H9 (cell line): ENCODE measurements at regions not wholly inside any gene's neighbourhood (a gene's known extent, or its start where the extent isn't known, plus 50 kb on each side); places are given as distances from the start of the nearest gene placed in this dataset.

Source experiments
- DNase-seq: peaks from one replicate; pipeline ENCODE4 v3.0.0-alpha.2; 2017
- H2AFZ ChIP-seq: one replicate; pipeline ENCODE4 v1.6.1; 2013; ENCODE audit warnings: mild to moderate bottlenecking, low read length, control low read depth, moderate library complexity
- H2AK5ac ChIP-seq: 2 replicates; pipeline ENCODE4 v1.6.1; 2013; ENCODE audit warnings: low read length, control low read depth, mixed read lengths; ENCODE audit not compliant: insufficient read length
- H2BK120ac ChIP-seq: one replicate; pipeline ENCODE4 v1.6.1; 2013; ENCODE audit warnings: low read depth, mild to moderate bottlenecking, low read length, control low read depth, inconsistent platforms; ENCODE audit not compliant: poor library complexity, severe bottlenecking
- H2BK12ac ChIP-seq: 2 replicates; pipeline ENCODE4 v1.6.1; 2013; ENCODE audit warnings: low read length, control low read depth, mixed read lengths, low read depth; ENCODE audit not compliant: insufficient read length
- H2BK15ac ChIP-seq: 2 replicates; pipeline ENCODE4 v1.6.1; 2013; ENCODE audit warnings: low read depth, low read length, control low read depth
- H2BK20ac ChIP-seq: one replicate; pipeline ENCODE4 v1.6.1; 2013; ENCODE audit warnings: low read depth, mild to moderate bottlenecking, low read length, control low read depth, inconsistent platforms; ENCODE audit not compliant: poor library complexity, severe bottlenecking
- H2BK5ac ChIP-seq: 2 replicates; pipeline ENCODE4 v1.6.1; 2013; ENCODE audit warnings: low read length, control low read depth, mixed read lengths; ENCODE audit not compliant: insufficient read length
- H3K14ac ChIP-seq: 2 replicates; pipeline ENCODE4 v1.6.1; 2013; ENCODE audit warnings: low read length, control low read depth; ENCODE audit not compliant: insufficient read depth
- H3K18ac ChIP-seq: 2 replicates; pipeline ENCODE4 v1.6.1; 2013; ENCODE audit warnings: low read depth, mild to moderate bottlenecking, mixed read lengths, low read length, control low read depth; ENCODE audit not compliant: insufficient read length
- H3K23ac ChIP-seq: 2 replicates; pipeline ENCODE4 v1.6.1; 2013; ENCODE audit warnings: low read length, control low read depth, mixed read lengths, low read depth; ENCODE audit not compliant: insufficient read length
- H3K23me2 ChIP-seq: 2 replicates; pipeline ENCODE4 v1.6.1; 2013; ENCODE audit warnings: low read depth, mild to moderate bottlenecking, mixed read lengths, low read length, control low read depth; ENCODE audit not compliant: insufficient read length, poor library complexity, severe bottlenecking
- H3K27ac ChIP-seq: 2 replicates; pipeline ENCODE4 v1.5.1; 2013; ENCODE audit warnings: low read length, control low read depth, mixed read lengths, low read depth; ENCODE audit not compliant: insufficient read length
- H3K27me3 ChIP-seq: 2 replicates; pipeline ENCODE4 v1.6.1; 2013; ENCODE audit warnings: low read length, control low read depth, inconsistent platforms; ENCODE audit not compliant: insufficient read depth
- H3K4ac ChIP-seq: 2 replicates; pipeline ENCODE4 v1.6.1; 2013; ENCODE audit warnings: low read depth, mild to moderate bottlenecking, control low read depth, inconsistent platforms, low read length, moderate library complexity
- H3K4me1 ChIP-seq: 2 replicates; pipeline ENCODE4 v1.6.1; 2013; ENCODE audit warnings: low read length, control low read depth, inconsistent platforms; ENCODE audit not compliant: insufficient read depth
- H3K4me2 ChIP-seq: 2 replicates; pipeline ENCODE4 v1.6.1; 2013; ENCODE audit warnings: low read length, control low read depth, mixed read lengths; ENCODE audit not compliant: insufficient read length, insufficient read depth
- H3K56ac ChIP-seq: 2 replicates; pipeline ENCODE4 v1.6.1; 2013; ENCODE audit warnings: low read depth, mild to moderate bottlenecking, mixed read lengths, low read length, control low read depth; ENCODE audit not compliant: insufficient read length
- H3K79me1 ChIP-seq: 2 replicates; pipeline ENCODE4 v1.6.1; 2013; ENCODE audit warnings: low read depth, mild to moderate bottlenecking, moderate library complexity, low read length, control low read depth, inconsistent platforms; ENCODE audit not compliant: insufficient read depth, poor library complexity, severe bottlenecking
- H3K79me2 ChIP-seq: 2 replicates; pipeline ENCODE4 v1.6.1; 2013; ENCODE audit warnings: low read length, control low read depth, inconsistent platforms; ENCODE audit not compliant: insufficient read depth
- H3K9ac ChIP-seq: 2 replicates; pipeline ENCODE4 v1.6.1; 2013; ENCODE audit warnings: low read length, control low read depth, mixed read lengths; ENCODE audit not compliant: insufficient read length; ENCODE audit errors: extremely low read depth
- H3K9me3 ChIP-seq: one replicate; pipeline ENCODE4 v1.6.1; 2013; ENCODE audit warnings: low read depth, low read length, inconsistent platforms; ENCODE audit not compliant: control insufficient read depth
- H3T11ph ChIP-seq: one replicate; pipeline ENCODE4 v1.6.1; 2013; ENCODE audit warnings: mild to moderate bottlenecking, low read length, control low read depth, inconsistent platforms
- H4K20me1 ChIP-seq: one replicate; pipeline ENCODE4 v1.6.1; 2013; ENCODE audit not compliant: control insufficient read depth, insufficient read length, insufficient read depth
- H4K5ac ChIP-seq: 2 replicates; pipeline ENCODE4 v1.6.1; 2013; ENCODE audit warnings: low read depth, mild to moderate bottlenecking, mixed read lengths, low read length, control low read depth; ENCODE audit not compliant: insufficient read length
- H4K8ac ChIP-seq: replicated peaks from 2 replicates; pipeline ENCODE4 v1.6.1; 2013; ENCODE audit warnings: low read length, control low read depth, mixed read lengths, low read depth; ENCODE audit not compliant: insufficient read length
- H4K91ac ChIP-seq: 2 replicates; pipeline ENCODE4 v1.6.1; 2013; ENCODE audit warnings: low read depth, mild to moderate bottlenecking, moderate library complexity, mixed read lengths, low read length, control low read depth; ENCODE audit not compliant: insufficient read length
- H3K27ac Mint-ChIP-seq, 3 experiments: 2 replicates in 2 of 3; 3 replicates in 1 of 3; pipeline ENCODE4 v1.8.0; 2020 to 2021; ENCODE audit warnings: mixed read lengths in 3 of 3, mild to moderate bottlenecking in 1 of 3, moderate library complexity in 1 of 3
- H3K27me3 Mint-ChIP-seq: 2 replicates; pipeline ENCODE4 v1.8.0; 2021; ENCODE audit warnings: low read depth, mild to moderate bottlenecking, moderate library complexity, mixed read lengths
- H3K36me3 Mint-ChIP-seq, 3 experiments: 2 replicates in 2 of 3; 3 replicates in 1 of 3; pipeline ENCODE4 v1.8.0; 2020 to 2021; ENCODE audit warnings: low read depth in 3 of 3, mixed read lengths in 3 of 3; ENCODE audit not compliant: insufficient read depth in 1 of 3
- H3K4me1 Mint-ChIP-seq, 2 experiments: 2 replicates each; pipeline ENCODE4 v1.8.0; 2020; ENCODE audit warnings: mixed read lengths in 2 of 2
- H3K4me3 Mint-ChIP-seq, 2 experiments: 2 replicates in 1 of 2; 3 replicates in 1 of 2; pipeline ENCODE4 v1.8.0; 2020 to 2021; ENCODE audit warnings: mild to moderate bottlenecking in 2 of 2, mixed read lengths in 2 of 2, moderate library complexity in 1 of 2
- H3K9me3 Mint-ChIP-seq, 2 experiments: 2 replicates in 1 of 2; 3 replicates in 1 of 2; pipeline ENCODE4 v1.8.0; 2020; ENCODE audit warnings: mild to moderate bottlenecking in 2 of 2, mixed read lengths in 2 of 2, moderate library complexity in 1 of 2
- CTCF ChIP-seq: fragments of 200-600 bp; sonication (generic); conservative IDR thresholded peaks from 3 replicates; pipeline ENCODE4 v1.8.0; 2021; ENCODE audit warnings: antibody characterized with exemption, mild to moderate bottlenecking
- WGBS: extraction: QIAGEN DNeasy Blood & Tissue Kit; methylation state at CpG from one replicate; pipeline ENCODE4 v1.1.7; 2013; ENCODE audit warnings: missing lambda C conversion rate, low lambda C conversion rate, mixed read lengths; ENCODE audit not compliant: insufficient read length; ENCODE audit errors: extremely low coverage; 5-methylcytosine and 5-hydroxymethylcytosine counted together

- no peaks in the 10 kb centered on the region for H3K79me1 ChIP-seq
- Mint-ChIP-seq H3K4me1 (peaks cover 29 to 32% of the 10 kb centered on the region in 2 experiments), H3K36me3 (peaks cover 0 to 19% (median 6%) of the 10 kb centered on the region in 3 experiments; a peak in 5 of 7 replicates), H3K9me3 (peaks cover 0 to 20% of the 10 kb centered on the region in 2 experiments; a peak in 3 of 5 replicates), H3K4me3 (no peak overlapping the region; a peak in 2 of 5 replicates), H3K27ac (no peak overlapping the region; a peak in 2 of 7 replicates), H3K27me3 (peaks cover 6% of the 10 kb centered on the region)
- H3K27me3 ChIP-seq, result no peaks in the 10 kb centered on the region
- no CpG with 5 or more reads among the region's 1 CpG for WGBS
- H2BK5ac ChIP-seq, result no peak overlapping the region
- no peak overlapping the region for H3K4ac ChIP-seq
- H3K79me2 ChIP-seq, result no peaks in the 10 kb centered on the region
- no peak overlapping the region for H3K56ac ChIP-seq
- no peak overlapping the region for H3K4me2 ChIP-seq
- DNase-seq, result no peak
- H2BK120ac ChIP-seq, result no peak overlapping the region
- H4K5ac ChIP-seq, result no peak overlapping the region
- H3K4me1 ChIP-seq, result peaks cover 10% of the 10 kb centered on the region
- no peak overlapping the region for H2BK12ac ChIP-seq
- no peak overlapping the region for H2BK15ac ChIP-seq
- H4K20me1 ChIP-seq, result no peaks in the 10 kb centered on the region
- H3T11ph ChIP-seq, result no peak overlapping the region
- H4K91ac ChIP-seq, result no peak overlapping the region
- H2AFZ ChIP-seq, result no peak overlapping the region
- H3K27ac ChIP-seq, result no peak overlapping the region
- no peaks in the 10 kb centered on the region for H3K9me3 ChIP-seq
- no peak overlapping the region for H3K23ac ChIP-seq
- no peak for TF ChIP-seq CTCF
- no peak overlapping the region for H2AK5ac ChIP-seq
- H2BK20ac ChIP-seq, result no peak overlapping the region
- no peaks in the 10 kb centered on the region for H3K23me2 ChIP-seq
- no peak overlapping the region for H3K18ac ChIP-seq
- H4K8ac ChIP-seq, result no peak overlapping the region
- no peak overlapping the region for H3K14ac ChIP-seq
- no peak overlapping the region for H3K9ac ChIP-seq
These were observed 176.7 kb upstream of the GOLIM4 start for GRCh38 chr3:168272343-168272985.
